Fibroblast of villous mesenchyme (primary cell): ENCODE measurements at regions not wholly inside any gene's neighbourhood (a gene's known extent, or its start where the extent isn't known, plus 50 kb on each side); places are given as distances from the start of the nearest gene placed in this dataset.

Experiments used
- DNase-seq: peaks from one replicate; pipeline ENCODE4 v3.0.0-alpha.2; 2010; ENCODE audit warnings: low read depth
- H3K4me3 ChIP-seq: 2 replicates; pipeline ENCODE4 v1.5.1; 2011; ENCODE audit warnings: low read depth, mild to moderate bottlenecking, low read length
- CTCF ChIP-seq: IDR thresholded peaks from 2 replicates; pipeline ENCODE4 v1.5.1; 2012; ENCODE audit warnings: low read depth, mild to moderate bottlenecking, low read length; ENCODE audit not compliant: insufficient read depth

GRCh38 chr17:72236980-72237633, 116.3 kb downstream of the SOX9 start:
- no peak for DNase-seq
- H3K4me3 ChIP-seq: no peak overlapping the region
- no peak for TF ChIP-seq CTCF

- no peak for DNase-seq
These were observed 117.4 kb downstream of the SOX9 start for GRCh38 chr17:72238157-72238673.

GRCh38 chr17:72239548-72239947, 118.7 kb downstream of the SOX9 start:
- no peak for TF ChIP-seq CTCF
- no peak overlapping the region for H3K4me3 ChIP-seq

More at GRCh38 chr17:72238157-72238673, 117.4 kb downstream of the SOX9 start:
- H3K4me3 ChIP-seq: no peak overlapping the region
- no peak for TF ChIP-seq CTCF

GRCh38 chr17:72240333-72240732, 119.5 kb downstream of the SOX9 start:
- TF ChIP-seq CTCF: no peak
- no peak overlapping the region for H3K4me3 ChIP-seq
- no peak for DNase-seq

More at GRCh38 chr17:72239548-72239947, 118.7 kb downstream of the SOX9 start:
- DNase-seq: no peak

- DNase-seq: no peak
- no peak for TF ChIP-seq CTCF
- H3K4me3 ChIP-seq: no peak overlapping the region
These were observed 123.7 kb downstream of the SOX9 start for GRCh38 chr17:72244494-72244893.

- no peak for DNase-seq
- no peak for TF ChIP-seq CTCF
These were observed 124.1 kb downstream of the SOX9 start for GRCh38 chr17:72244956-72245355.

GRCh38 chr17:72249441-72249840, 128.6 kb downstream of the SOX9 start:
- no peak for TF ChIP-seq CTCF
- no peak overlapping the region for H3K4me3 ChIP-seq
- no peak for DNase-seq

More at GRCh38 chr17:72244956-72245355, 124.1 kb downstream of the SOX9 start:
- H3K4me3 ChIP-seq: no peak overlapping the region
